Fibroblast of skin of left quadriceps (primary cell): ENCODE measurements at regions not wholly inside any gene's neighbourhood (a gene's known extent, or its start where the extent isn't known, plus 50 kb on each side); places are given as distances from the start of the nearest gene placed in this dataset.
"Not testable (repeated sequence)": the region's sequence is repeated elsewhere in the genome, so short reads cannot be mapped to it uniquely, and the experiment has no call there.

Experiments used
- DNase-seq, 2 experiments: peaks; one replicate each; pipeline ENCODE4 v3.0.0-alpha.2; 2013; ENCODE audit warnings: low read depth in 2 of 2

DNA sequence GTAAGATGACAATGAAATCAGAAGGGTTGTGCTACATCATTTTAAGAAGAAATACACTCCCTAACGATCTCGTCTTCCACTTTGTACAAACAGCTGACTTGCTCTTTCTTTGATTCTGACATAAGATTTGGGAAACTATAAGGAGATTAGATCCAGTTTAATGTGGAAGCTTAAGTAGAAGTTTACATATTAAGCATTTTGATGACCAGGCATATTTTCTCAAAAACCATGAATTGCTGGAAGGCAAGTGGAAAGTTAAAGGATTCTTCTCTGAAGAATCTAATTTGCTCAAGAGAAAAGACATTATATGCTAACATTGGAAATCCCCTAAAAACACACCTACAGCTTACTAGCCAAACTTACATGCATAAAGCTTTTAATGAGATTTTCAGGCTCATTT lies 531.9 kb upstream of the PTPRD start:
- no peak for DNase-seq

DNA sequence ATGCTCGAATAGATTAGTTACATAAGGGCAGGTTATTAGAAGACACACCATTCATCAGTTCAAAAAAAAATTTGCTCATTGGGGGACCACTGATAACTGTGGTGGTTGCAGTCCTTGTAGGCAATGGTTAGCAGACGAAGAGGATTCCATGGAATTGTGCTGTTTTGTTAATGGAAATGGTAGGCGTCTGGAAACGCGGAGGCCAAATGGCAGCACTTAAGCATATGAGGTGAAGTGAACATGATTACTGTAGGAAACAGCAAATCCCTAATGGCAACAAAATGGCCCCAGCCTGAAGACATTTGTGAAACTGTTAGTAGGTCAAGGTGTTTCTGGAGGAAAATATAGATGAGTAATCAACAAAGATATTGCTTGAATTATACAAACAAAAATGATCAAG lies 535.4 kb upstream of the PTPRD start:
- no peak for DNase-seq

DNA sequence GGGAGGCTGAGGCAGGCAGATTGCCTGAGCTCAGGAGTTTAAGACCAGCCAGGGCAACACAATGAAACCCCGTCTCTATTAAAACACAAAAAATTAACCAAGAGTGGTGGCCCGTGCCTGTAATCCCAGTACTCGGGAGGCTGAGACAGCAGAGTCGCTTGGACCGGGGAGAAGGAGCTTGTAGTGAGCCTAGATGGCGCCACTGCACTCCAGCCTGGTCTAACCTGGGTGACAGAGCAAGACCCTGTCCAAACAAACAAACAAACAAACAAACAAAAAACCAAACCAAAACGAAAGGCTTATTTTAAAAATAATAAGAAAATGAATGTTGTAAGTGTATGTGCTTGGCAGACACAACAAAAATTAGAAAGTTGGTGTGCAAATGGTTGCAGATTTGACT lies 536.3 kb upstream of the PTPRD start:
- DNase-seq, result no peak

DNA sequence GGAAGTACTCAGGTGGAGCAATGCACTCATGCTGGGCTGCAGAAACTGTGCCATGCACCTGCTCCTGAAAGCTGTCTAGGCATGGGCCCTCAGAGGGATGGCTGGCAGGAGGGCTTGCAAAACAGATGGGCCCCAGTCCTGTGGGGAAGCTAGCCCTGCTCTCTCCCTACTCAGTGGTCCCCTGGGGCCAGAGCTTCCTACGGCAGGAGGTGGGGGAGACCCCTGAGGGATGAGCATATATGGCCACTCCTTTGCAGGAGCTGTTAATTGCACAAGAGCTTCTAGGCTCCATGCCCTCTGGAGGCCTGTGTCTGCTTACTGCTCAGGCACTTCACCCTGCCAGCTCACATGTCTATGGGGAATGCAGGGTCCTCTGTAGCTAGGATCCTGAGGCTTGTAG lies 545.3 kb upstream of the PTPRD start:
- no peak for DNase-seq

DNA sequence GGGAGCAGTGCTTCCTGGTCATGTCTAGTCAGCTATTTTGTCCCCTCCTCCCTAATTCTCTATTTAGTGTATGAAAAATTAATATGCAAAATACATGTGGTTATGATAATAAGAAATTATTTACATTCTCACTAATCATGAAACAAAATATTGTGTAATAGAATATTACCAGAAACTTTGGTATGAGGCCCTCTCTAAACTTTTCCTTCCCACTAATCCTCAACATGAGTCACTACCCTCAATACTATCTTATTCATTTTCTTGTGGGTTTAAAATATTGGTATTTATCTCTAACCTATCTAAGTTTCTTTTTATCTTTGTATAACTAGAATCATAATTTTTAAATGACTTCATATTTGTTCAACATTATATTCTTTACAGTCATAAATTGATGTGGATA lies 545.9 kb upstream of the PTPRD start:
- no peak for DNase-seq

DNA sequence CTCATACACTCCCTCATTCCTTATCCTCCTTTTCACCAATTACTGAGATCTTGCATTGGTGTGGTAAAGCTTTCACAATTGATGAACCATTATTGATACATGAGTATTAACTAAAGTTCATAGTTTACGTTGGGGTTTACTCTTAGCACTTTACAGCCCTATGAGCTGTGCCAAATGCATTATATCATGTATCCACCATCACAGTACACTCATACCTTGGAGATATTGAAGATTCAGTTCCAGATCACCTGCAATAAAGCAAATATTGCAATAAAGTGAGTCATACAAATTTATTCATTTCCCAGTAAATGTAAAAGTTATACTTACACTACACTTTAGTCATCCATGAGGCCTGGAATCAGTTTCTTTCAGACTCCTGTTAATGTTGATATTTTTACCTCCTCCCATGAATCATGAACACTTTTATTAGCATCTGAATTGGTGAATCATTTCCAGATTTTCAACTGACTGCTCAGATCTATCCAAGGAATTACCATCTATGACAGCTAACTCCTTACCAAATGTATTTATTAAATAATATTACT lies 546.6 kb upstream of the PTPRD start:
- DNase-seq, result no peak

DNA sequence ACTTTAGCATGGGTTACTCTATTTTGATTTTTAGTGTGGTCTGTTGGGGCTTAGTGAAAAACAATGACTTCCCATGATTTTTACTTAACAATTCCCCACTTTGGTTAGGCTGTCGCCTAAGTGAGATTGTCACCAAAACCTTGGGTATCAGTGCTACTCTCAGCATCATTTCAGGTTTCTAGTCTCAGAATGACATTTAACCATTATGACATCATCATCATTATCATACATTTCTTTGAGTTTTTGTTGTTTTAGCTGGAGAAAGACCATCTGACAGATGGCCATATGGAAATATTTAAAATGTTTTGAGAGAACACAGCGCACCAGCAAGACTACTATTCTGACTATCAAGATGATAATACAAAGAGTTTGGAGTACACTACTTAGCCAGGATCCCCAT lies 551.0 kb upstream of the PTPRD start:
- no peak for DNase-seq

DNA sequence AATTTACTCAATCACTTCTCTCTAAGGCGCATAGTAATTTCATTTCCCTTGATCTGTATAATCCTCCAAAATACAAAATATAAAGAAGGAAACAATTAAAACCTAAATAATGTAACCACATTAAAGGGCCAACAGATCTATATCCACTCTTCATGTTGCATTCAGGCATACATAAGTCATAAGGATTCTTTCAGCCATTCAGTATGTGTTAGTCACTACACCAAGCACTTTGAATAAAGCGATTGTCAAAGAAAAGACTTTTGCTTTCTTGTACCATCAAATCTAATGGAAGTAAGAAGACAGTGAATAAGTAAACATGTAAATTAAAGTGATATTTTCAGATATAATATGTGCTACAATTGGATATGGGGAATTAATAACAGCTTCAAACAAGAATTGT lies 569.2 kb upstream of the PTPRD start:
- DNase-seq, result no peak

DNA sequence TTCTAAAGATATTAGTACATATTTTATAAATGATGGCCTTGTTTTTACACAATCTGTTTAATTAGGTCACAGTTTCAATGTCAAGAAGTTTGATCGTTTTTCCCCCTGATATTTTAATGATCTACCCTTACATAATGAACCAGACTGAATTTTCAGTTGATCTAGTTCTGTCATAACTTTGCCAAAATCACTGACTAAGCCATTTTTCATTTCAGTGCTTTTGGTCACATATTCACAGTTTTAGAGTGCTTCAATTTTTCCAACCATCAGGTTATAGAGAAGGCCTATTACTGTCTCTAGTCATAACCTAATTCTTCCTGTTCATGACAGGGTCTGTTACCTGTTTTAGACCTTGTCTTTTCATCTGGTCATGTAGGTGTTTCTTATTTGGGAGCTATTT lies 577.9 kb upstream of the PTPRD start:
- DNase-seq, result no peak

DNA sequence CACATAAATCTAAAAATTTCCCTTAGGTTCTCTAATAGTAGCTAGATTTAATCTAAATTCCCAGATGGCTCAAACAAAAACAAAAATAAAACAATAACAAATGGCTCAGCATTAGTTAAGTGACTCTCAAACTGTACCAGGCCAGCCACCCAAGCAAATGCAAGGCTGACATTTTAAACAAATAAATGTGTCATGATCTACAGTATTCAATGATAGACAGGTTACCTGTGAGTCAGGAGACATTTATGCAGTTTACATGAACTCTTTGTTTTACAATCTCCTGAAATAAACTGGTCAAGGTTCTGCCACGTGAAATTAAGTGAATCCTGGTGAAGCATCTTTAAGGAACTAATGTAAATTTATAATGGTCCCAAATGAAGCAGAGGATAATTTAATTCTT lies 580.2 kb upstream of the PTPRD start:
- no peak for DNase-seq

DNA sequence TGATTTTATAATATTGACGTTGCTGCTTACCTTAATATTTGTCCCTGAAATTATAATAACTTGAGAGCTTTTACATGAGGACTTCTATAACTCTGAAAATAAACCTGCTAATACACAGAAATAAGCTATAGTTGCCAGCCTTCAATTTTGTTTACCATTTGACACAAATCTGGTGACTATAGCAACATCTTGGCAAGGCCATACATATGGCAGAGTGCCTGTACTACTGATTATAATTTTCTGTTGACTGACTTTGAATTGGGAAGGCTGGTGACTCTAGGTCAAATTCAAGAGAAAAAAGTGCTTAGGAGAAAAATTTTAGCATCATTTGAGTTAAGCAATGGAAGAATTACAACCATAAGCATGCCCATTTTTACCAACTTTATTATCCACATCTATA lies 581.4 kb upstream of the PTPRD start:
- no peak for DNase-seq

DNA sequence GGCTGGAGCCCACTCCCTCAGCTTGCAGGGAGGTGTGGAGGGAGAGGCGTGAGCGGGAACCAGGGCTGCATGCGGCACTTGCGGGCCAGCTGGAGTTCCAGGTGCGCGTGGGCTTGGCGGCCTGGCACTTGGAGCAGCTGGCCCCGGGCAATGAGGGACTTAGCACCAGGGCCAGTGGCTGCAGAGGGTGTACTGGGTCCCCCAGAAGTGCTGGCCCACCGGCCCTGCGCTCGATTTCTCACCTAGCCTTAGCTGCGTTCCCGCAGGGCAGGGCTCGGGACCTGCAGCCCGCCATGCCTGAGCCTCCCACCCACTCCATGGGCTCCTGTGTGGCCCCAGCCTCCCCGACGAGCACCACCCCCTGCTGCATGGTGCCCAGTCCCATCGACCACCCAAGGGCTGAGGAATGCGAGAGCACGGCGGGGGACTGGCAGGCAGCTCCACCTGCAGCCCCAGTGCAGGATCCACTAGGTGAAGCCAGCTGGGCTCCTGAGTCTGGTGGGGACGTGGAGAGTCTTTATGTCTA lies 584.1 kb upstream of the PTPRD start:
- DNase-seq, result not testable (repeated sequence)

DNA sequence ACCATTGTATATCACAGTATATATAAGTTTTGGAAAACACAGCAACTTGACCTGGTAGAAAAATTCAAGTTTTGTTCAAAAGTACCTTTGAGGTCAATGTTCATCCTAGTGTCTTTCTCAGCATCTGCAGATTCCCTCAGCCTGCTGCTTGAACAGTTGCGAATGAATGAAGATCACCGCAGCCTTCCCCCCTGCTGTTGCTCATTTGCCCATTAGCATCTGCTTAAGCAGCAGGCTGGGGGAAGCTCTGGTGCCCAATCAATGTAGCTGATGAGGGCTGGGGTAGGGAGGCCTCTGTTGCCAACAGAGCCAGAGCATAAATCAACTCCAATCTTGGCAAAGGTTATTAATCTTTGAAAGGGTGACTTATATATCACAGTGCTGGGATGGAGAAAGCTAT lies 586.5 kb upstream of the PTPRD start:
- no peak for DNase-seq

DNA sequence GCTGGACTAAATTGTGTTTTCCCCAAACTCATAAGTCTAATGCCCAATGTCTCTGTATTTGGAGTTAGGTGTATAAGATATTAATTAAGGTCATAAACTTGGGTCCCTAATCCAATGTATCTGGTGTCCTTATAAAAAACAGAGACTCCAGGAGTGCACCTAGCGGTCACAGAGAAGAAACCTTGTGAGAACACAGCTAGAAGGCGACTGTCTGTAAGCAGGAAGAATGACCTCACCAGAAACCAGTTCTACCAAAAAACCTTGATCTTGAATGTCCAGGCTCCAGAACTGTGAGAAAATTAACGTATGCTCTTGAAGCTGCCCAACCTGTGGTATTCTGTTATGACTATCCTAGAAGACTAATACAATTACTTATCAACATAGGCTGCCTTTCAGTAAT lies 591.7 kb upstream of the PTPRD start:
- DNase-seq, result no peak

DNA sequence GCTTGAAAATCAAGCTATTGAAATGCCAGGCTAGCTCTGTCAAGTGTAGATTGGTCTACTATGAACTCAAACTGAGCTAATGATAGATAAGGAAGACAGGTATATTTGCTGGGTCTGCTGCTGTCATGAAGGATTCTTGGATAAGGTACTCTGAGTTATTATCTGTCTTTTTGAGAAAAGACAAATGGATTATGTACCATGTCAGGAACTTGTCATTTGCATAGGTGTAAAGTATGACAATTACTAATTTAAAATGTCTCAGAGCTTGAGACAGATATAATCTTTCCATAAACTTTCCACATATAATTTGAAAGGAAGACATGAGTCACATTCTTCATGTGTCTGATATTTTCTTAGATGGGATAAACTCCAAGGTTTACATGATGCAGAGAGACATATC lies 594.1 kb upstream of the PTPRD start:
- DNase-seq, result no peak

DNA sequence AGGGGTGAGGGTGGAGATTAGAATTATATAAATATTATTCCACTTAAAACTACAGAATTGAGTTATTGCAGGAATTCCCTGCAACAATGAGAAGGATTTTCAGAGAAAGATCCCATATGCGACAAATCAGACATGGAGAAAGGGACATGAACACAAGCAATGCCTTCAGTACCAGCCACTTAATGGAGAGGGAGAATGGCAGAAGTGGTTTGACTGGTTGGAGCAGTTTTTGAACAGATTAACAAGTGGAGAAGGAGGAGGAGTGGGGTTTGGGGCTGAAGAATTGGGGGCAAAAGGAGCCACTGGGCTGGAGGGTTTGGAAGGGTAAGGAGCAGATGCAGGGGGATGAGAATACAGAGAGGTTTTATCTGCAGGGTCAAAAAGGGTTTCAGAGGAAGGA lies 620.9 kb upstream of the PTPRD start:
- no peak for DNase-seq

DNA sequence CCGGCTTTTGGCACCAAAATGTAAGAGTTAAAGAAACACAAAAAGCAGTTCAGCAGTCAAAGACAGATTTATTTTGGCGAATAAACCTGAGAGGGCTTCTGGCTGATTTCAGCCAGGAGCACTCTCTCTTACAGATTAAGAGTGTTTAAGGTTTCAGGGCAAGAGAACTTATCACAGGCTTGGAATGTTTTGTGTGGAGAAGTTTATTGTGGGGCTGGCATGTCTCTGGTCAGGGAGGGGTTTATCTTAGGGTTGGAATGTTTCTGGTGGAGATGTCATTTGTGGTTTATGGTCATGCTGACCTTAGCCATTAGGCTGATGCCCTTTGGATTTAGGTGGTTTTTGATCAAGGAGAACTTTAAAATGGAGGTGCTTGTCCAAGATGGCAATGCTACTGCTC lies 622.3 kb upstream of the PTPRD start:
- DNase-seq, result no peak

DNA sequence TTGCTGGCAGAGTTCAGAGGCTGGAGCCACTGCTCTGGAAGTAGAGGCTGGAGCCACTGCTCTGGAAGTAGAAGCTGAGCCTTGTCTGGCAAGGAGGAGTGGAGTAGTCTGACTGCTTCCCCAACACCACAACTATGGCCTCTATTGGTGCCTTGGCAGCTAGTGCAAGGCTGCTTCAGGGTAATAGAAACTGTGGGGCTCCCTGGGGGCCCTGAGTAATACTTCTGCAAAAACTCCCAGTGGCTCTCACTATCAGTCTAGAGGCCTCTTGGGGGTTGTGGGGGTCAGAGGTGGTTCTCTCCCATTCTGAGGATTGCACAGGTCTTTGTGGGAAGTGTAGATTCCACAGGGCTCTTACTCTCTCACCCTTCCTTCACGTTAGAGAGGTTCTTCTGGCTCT lies 629.0 kb upstream of the PTPRD start:
- DNase-seq, result no peak

DNA sequence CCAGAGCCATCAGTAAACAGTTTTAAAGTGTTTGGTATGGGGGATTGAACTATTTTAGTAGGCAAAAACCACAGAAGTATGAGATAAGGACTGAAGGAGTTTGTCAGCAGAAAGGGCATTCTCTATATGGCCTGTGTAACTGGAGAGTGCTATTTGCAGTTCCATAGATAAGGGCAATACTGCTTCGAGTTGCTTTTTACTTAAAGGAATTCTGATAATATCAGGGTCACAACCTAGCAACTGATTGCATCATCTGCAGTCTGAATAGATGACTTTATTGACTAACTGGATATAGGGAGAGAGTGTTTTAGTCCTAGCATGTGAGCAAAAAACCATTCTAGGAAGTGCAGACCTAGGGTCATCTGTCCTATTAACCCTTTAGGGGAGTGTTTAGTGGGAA lies 645.2 kb upstream of the PTPRD start:
- DNase-seq, result no peak

DNA sequence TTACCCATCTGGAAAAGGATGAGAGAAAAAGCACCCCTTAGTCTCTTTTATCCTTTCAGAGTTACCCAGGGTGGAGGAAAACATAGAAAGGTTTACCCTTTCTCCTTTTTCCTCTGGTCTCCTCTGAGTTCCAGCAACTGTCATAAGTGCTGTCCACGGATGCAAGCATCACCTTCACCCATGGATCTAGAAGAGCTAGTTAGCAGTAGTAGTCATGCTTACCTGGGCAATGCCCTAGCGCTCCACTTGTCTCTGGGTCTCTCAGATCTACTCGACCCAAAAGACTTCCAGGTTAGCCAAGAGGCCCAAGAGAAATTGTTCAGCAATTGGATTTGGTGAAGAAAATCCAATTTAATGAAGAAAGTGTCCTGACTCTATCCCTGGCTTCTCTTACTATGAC lies 656.2 kb upstream of the PTPRD start:
- DNase-seq, result no peak

DNA sequence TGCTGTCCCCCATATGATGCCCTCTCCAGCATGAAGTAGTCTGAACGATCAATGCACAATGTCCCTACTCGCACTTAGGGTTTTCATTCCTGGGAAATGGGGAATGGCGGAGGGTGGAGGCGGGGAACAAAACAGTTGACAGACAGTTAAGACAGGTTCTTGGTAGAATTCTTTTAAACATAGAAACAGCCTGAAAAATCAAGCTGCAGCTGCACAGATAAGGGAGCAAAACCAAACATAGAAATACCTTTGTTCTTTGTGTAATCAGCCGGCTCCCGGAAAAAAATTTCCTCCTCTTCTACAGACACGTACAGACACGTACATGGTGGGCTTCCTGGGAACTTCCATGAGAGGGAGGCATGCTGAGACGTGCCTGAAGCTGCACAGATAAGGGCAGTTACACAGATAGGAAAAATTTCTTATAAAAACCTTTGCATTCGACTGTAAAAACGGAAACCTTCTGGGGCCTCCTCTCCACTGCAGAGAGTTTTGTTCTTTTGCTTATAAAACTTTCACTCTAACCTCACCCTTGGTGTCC lies 662.4 kb upstream of the PTPRD start:
- no peak for DNase-seq

DNA sequence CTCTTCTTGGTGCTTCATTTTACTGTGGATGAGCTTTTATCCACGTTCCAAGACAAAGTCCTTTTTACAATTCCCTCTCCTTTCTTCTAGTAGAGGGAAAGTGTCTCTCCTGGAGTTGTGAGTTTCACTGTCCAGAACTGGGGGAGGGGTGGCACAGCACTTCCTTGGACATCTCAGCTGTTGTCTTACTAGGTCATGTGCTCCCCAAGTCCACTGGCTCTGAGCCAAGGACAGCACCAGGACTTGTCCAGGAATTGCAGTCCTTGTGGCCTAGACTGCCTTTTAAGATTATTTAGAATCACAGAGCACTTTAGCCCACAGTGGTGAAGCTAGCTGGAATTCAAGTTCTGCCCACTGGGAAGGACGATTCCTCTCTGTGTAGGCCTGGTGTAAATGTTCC lies 700.2 kb upstream of the PTPRD start:
- DNase-seq, result no peak

DNA sequence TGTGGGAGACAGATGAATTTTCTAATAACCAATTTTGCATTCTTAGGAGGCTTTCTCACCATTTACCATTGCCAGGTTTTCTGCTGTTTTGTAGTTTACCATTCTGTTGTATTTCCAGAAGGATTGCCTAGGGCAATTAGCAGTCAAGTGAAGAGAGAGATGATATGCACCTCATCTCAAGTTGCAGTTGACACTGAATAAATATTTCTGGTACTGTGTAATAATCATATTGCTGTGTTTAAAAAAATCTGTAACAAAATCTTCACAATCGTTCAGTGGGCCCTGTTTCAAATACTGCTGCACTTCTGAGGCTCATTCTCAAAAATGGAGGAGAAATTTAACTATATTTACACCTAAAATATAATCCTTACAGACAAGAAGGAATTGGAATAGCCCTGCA lies 706.1 kb upstream of the PTPRD start:
- no peak for DNase-seq

DNA sequence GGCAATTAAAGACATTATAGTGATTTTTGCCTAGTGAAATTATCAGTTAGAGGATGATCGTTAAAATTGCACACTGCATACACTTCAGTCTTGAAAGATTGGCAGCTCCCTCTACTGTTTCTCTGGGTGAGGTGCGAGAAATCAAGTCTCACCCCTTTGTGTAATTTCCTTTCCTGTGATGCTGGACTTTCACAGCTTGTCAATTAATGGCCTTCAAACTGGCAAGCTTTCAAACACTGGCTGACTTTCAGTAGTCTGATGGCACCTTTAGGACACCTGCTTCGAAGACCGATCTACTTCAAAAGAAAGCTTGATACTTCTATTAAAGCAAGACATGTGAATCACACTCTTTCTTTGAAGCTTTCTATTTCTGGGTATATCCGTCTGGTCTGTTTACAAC lies 706.7 kb upstream of the PTPRD start:
- DNase-seq, result peak; percentile 1 to 3
